ENCODE measurements at regions not wholly inside any gene's neighbourhood (a gene's known extent, or its start where the extent isn't known, plus 50 kb on each side); places are given as distances from the start of the nearest gene placed in this dataset.

DNA sequence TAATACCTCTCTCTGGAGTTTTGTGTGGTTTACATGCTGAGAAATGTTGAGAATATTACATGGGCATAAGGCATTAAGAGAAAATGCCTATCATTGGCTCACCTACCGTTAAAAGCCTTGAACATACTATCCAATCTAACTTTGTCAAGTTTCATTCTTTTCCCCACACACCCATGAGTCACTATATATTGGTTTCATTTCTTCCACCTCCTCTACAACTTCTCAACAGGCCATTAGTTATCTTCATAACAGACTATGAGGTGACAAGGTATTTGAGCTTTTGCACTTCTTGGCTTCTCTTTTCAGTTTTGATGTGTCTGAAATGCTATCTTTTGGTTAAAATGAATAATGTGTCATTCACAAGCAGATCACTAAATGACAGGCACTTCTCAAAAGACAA lies 288.0 kb downstream of the KCNN2 start:
- no peaks in the 10 kb centered on the region for H3K27me3 Mint-ChIP-seq
- no peak overlapping the region for H3K4me3 Mint-ChIP-seq
- H3K36me3 Mint-ChIP-seq (ENCODE audit: low read depth) = no peaks in the 10 kb centered on the region
- no peaks in the 10 kb centered on the region for H3K9me3 Mint-ChIP-seq
- no peak overlapping the region for H3K27ac Mint-ChIP-seq
- CTCF ChIA-PET = no interaction called here
- H3K4me1 Mint-ChIP-seq = no peaks in the 10 kb centered on the region
- DNase-seq = no peak
- POLR2A ChIA-PET = no interaction called here

DNA sequence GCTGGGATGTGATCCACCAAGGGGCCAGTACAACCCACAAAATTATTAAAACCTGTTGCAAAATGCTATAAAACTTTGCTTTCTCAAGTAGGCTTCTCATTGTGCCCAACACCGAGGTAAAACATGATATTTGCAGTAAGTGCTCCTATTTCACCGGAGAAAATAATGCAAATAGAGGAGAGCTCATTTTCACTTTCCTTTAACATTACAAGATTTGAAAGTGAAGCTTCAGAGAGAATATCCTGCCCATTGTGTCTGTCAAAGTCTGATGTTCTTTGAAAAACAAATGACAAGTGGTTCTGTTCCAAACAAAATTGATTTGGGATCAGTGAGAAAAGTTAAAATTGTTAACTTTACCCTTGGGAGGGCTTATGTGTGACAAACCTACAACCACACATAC lies 287.1 kb downstream of the KCNN2 start:
- Mint-ChIP-seq H3K27ac (no peak overlapping the region), H3K4me3 (no peak overlapping the region), H3K27me3 (no peaks in the 10 kb centered on the region), H3K36me3 (ENCODE audit: low read depth) (no peaks in the 10 kb centered on the region), H3K9me3 (peaks cover 3% of the 10 kb centered on the region), H3K4me1 (no peaks in the 10 kb centered on the region)
- DNase-seq = no peak
- ChIA-PET POLR2A (no interaction called here), CTCF (no interaction called here)

DNA sequence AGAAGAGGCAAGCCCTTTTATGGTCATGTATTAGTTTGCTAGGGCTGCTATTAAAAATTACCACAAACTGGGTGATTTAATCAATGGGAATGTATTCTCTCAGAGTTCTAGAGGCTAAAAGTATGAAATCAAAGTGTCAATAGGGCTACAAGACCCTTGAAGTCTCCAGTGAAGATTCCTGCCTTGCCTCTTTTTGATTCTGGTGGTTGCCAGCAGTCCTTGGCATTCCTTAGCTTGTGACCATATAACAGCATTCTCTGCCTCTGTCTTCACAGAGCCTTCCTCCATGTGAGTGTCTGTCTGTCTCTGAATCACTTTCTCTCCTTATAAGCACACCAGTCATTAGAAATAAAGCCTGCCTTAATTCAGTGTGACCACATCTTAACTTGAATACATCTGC lies 282.7 kb downstream of the KCNN2 start:
- H3K9me3 Mint-ChIP-seq = peaks cover 10% of the 10 kb centered on the region
- ChIA-PET POLR2A (no interaction called here), CTCF (no interaction called here)
- no peak overlapping the region for H3K4me3 Mint-ChIP-seq
- H3K36me3 Mint-ChIP-seq (ENCODE audit: low read depth) = no peaks in the 10 kb centered on the region
- no peak for DNase-seq
- no peak overlapping the region for H3K27ac Mint-ChIP-seq
- H3K27me3 Mint-ChIP-seq = no peaks in the 10 kb centered on the region
- H3K4me1 Mint-ChIP-seq = no peaks in the 10 kb centered on the region

DNA sequence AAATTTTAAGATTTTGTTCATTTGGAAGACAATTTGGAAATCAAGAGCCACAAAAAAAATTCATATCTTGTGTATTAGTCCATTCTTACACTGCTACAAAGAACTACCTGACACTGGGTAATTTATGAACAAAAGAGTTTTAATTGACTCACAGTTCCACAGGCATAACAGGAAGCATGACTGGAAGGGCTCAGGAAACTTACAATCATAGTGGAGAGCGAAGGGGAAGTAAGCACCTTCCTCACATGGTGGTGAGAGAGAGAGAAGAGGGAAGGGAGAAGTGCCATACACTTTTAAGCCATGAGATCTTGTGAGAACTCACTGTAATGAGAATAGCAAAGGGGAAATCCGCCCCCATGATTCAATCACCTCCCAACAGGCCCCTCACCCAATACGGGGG lies 274.4 kb downstream of the KCNN2 start:
- ChIA-PET POLR2A (no interaction called here), CTCF (interaction anchor here (1.0 kb wide), 1 partner anchor 11 kb away, joined by 5 read pairs; no protein-coding TSS in a partner anchor)
- Mint-ChIP-seq H3K27ac (no peak overlapping the region), H3K4me1 (no peaks in the 10 kb centered on the region), H3K4me3 (no peak overlapping the region), H3K27me3 (no peaks in the 10 kb centered on the region), H3K36me3 (ENCODE audit: low read depth) (no peaks in the 10 kb centered on the region), H3K9me3 (peaks cover 2% of the 10 kb centered on the region)
- DNase-seq = no peak

DNA sequence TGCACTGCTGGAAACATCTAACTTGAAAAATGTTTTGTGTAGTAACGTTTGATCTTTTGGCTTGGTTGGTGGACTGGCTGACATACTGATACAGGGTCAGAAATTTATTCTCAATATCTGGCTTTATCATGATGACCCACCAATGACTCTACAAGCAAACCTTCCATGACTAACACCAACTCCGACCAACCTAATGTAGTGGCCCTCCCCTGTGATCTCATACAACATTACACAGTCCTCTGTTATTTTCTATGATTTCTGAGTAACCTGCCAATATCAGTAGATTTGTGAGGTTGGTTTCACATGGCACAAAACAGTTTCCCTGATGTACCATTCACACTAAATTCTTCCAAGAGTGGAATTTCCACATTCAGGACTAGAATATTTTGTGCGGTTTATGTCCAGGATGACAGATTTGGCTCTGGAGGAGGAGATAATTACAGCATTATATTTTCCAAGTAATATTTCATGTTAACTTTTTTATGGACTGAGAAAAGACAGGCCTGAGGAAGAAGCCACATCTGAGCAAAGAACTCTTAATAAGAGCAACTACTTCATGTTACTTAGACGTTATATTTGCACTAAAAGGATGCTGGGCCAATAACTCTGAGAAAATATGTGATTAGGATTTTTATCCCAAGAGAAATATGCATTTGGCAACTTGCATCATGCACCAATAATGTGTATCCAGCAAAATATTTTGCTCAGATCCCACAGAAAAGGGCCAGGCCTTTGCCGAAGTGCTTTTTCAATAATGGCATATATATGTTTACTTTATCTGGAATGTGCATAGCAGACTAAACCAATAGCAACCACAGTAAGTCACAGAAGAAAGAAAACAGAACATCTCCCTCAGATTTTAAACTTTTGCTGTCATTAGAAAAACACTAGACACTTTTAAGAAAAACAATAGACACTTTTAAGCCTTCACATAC lies 273.4 kb downstream of the KCNN2 start:
- POLR2A ChIA-PET = no interaction called here
- Mint-ChIP-seq H3K4me3 (no peak overlapping the region), H3K4me1 (no peaks in the 10 kb centered on the region), H3K27ac (no peak overlapping the region), H3K9me3 (peaks cover 2% of the 10 kb centered on the region), H3K36me3 (ENCODE audit: low read depth) (no peaks in the 10 kb centered on the region), H3K27me3 (no peaks in the 10 kb centered on the region)
- DNase-seq = no peak
- CTCF ChIA-PET = no interaction called here

DNA sequence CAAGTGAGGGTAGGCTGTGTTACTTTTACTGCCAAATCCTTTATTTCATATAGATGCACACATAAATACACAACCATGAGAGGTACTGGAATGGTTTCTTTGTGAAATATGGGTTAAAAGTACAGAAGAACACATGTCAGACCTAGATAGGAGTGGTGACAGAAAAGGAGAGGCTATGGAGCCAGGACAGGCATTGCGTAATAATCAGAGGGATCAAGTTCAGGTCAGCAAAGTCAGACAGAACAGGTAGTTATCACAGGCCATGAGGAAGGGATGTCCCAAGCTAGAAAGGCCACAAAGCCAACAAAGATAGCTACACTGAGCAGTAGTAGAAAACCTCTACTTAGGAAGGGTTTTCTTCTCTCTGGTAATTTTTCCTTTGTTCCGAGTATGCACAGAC lies 272.6 kb downstream of the KCNN2 start:
- H3K9me3 Mint-ChIP-seq = peaks cover 2% of the 10 kb centered on the region
- no peaks in the 10 kb centered on the region for H3K36me3 Mint-ChIP-seq (ENCODE audit: low read depth)
- DNase-seq = no peak
- CTCF ChIA-PET = no interaction called here
- POLR2A ChIA-PET = no interaction called here
- H3K27ac Mint-ChIP-seq = no peak overlapping the region
- H3K4me1 Mint-ChIP-seq = no peaks in the 10 kb centered on the region
- no peak overlapping the region for H3K4me3 Mint-ChIP-seq
- H3K27me3 Mint-ChIP-seq = no peaks in the 10 kb centered on the region

DNA sequence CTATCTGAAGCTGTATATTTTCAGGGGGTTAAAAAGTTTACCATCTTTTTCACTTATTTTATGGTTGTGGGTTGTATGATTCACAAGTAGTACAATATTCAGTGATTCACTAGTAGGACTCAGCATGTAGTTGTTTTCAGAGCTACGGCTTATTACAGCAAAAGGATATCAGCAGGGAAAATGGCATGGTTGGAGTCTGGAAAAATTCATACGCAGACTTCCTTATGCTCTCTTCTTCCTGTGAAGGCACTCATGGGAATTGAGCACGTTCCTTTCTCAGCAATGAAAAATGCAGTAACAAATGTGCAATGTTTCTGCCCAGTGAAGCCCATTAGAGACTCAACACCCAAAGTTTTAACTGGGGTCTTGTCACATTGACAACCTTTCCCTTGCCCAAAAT lies 250.5 kb downstream of the KCNN2 start:
- H3K4me3 Mint-ChIP-seq = no peak overlapping the region
- H3K9me3 Mint-ChIP-seq = peaks cover 8% of the 10 kb centered on the region
- H3K27me3 Mint-ChIP-seq = no peaks in the 10 kb centered on the region
- no peaks in the 10 kb centered on the region for H3K36me3 Mint-ChIP-seq (ENCODE audit: low read depth)
- no peak for DNase-seq
- CTCF ChIA-PET = no interaction called here
- no peaks in the 10 kb centered on the region for H3K4me1 Mint-ChIP-seq
- no peak overlapping the region for H3K27ac Mint-ChIP-seq
- POLR2A ChIA-PET = no interaction called here

DNA sequence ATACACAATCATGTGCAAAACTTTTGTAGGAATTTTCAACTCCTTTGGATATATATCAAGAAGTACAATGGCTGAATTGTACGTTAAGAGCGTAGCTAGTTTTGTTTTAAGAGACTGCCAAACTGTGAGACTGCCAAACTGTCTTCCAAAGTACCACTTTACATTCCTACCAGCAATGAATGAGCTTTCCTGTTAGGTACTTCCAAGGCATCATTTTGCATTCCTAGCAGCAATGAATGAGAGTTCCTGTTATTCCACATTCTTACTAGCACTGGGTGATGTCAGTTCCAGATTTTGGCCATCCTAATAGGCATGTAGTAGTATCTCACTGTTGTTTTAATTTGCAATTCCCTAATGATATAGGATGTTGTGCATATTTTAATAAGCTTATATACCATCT lies 219.3 kb downstream of the KCNN2 start:
- no peaks in the 10 kb centered on the region for H3K36me3 Mint-ChIP-seq (ENCODE audit: low read depth)
- no peaks in the 10 kb centered on the region for H3K27me3 Mint-ChIP-seq
- CTCF ChIA-PET = no interaction called here
- peaks cover 3% of the 10 kb centered on the region for H3K9me3 Mint-ChIP-seq
- H3K27ac Mint-ChIP-seq = no peak overlapping the region
- no peaks in the 10 kb centered on the region for H3K4me1 Mint-ChIP-seq
- DNase-seq = no peak
- no peak overlapping the region for H3K4me3 Mint-ChIP-seq
- POLR2A ChIA-PET = no interaction called here

DNA sequence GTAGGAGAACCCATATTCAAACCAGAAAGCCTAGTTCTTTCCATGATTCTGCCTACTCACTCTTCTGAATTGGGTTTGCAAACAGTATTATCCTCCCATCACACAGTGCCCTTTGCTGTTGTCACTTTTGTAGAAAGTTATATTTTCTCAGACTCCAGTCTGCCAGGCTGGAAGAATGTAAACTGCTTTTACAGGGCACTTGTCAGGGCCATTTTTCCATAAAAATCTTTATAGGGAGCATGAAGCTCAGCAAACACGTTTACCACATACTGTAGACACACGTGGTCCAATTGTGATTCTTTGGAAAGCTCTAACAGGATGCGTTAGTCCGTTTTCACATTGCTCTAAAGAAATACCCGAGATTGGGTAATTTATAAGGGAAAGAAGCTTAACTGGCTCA lies 204.0 kb downstream of the KCNN2 start:
- Mint-ChIP-seq H3K9me3 (peaks cover 13% of the 10 kb centered on the region), H3K4me3 (no peak overlapping the region)
- POLR2A ChIA-PET = no interaction called here

DNA sequence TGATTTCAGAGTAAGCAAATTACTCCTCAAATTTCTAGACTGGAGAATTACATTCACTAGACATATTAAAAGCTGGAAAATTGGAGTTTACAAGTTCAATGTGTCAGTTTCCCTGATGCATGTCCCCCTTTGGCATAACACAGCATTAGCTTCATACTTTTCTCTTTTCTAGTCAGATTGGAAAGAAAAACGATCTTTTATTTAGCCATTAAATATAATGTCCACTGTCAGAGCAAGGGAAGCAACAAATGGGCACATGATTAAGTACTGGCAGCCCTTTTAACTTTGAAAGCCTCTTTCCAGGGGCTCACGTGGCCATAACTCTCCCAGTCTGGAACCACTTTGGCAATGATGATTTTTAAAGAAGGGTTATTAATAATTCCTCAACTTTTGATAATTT lies 203.3 kb downstream of the KCNN2 start:
- CTCF ChIA-PET = no interaction called here
- no peaks in the 10 kb centered on the region for H3K27me3 Mint-ChIP-seq
- H3K27ac Mint-ChIP-seq = no peak overlapping the region
- H3K4me1 Mint-ChIP-seq = no peaks in the 10 kb centered on the region
- H3K36me3 Mint-ChIP-seq (ENCODE audit: low read depth) = no peaks in the 10 kb centered on the region
- no peak overlapping the region for H3K4me3 Mint-ChIP-seq
- DNase-seq = no peak
- H3K9me3 Mint-ChIP-seq = peaks cover 12% of the 10 kb centered on the region
- POLR2A ChIA-PET = no interaction called here

More for the DNA sequence above, 204.0 kb downstream of the KCNN2 start:
- Mint-ChIP-seq H3K27ac (no peak overlapping the region), H3K4me1 (no peaks in the 10 kb centered on the region), H3K27me3 (no peaks in the 10 kb centered on the region), H3K36me3 (ENCODE audit: low read depth) (no peaks in the 10 kb centered on the region)
- no peak for DNase-seq
- CTCF ChIA-PET = no interaction called here

DNA sequence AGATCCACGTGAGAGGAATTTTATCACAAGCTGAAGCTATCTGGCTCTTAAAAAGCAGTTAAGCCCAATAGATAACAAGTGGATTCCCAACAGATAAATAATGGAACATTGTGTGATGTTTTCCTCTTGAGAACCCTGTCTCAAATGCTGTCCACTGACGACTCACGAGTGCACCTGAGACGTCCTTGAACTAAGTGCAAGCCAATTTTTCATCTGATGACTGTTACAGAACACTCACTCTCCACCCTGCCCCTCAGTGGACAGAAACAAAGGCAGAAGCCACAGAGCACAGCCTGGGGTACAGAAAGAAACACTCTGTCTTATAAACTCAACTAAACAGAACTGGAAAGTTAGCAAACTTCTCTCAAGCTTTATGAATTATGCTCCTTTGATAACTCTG lies 199.5 kb downstream of the KCNN2 start:
- Mint-ChIP-seq H3K9me3 (peaks cover 6% of the 10 kb centered on the region), H3K4me1 (no peaks in the 10 kb centered on the region), H3K36me3 (ENCODE audit: low read depth) (no peaks in the 10 kb centered on the region), H3K4me3 (no peak overlapping the region), H3K27me3 (no peaks in the 10 kb centered on the region), H3K27ac (no peak overlapping the region)
- POLR2A ChIA-PET = no interaction called here
- CTCF ChIA-PET = no interaction called here
- no peak for DNase-seq
